ENCODE measurements at regions not wholly inside any gene's neighbourhood (a gene's known extent, or its start where the extent isn't known, plus 50 kb on each side); places are given as distances from the start of the nearest gene placed in this dataset.

DNA sequence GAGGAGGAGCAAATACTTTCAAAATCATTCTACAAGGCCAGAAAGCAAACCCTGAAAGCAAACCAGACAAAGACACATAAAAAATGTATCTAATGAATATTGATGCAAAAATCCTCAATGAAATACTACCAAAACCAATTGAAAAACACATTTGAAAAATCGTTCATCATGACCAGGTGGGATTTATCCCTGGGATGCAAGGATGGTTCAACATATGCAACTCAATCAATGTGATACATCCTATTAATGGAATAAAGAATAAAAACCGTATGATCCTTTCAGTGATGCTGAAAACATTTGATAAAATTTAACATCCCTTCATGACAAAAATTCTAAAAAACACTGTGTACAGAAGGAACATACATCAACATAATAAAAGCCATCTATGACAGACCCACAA is 337.6 kb downstream of the NNT start:
- TF ChIP-seq EZH2phosphoT487 (IDR thresholded peaks at IDR 0.05; ENCODE audit: borderline replicate concordance) (no peak), RAD21 (IDR thresholded peaks at IDR 0.05; ENCODE audit: low read depth) (no peak)
- no TSS peak for BruUV-seq (replicated peaks)
- intact Hi-C loops (cut with micrococcal nuclease): no loop called here

DNA sequence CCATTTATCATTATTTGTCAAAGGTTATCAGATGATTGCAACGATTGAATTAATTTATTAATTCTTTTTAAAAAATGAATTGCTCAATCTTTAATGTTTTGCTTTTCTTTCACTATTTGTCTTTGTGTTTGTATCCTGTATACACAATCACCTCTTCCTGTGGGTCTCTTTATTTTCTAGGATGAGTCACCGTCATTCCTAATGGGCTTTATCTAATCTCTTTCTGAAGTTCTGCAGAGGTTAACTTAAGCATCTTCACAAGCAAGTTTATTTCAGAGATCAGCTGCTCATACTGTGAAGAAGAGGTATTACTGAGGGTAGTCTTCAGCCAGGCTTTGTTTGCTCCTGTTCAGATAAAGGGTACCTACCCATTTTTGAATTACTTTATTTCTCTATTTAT is 323.9 kb downstream of the NNT start:
- intact Hi-C loops (cut with micrococcal nuclease): no loop called here
- no peaks in the 10 kb centered on the region for H4K20me1 ChIP-seq (ENCODE audit: insufficient read depth)
- H3K27ac ChIP-seq (ENCODE audit: low read depth, low read length): no peak overlapping the region
- no peak overlapping the region for H3K4me2 ChIP-seq (ENCODE audit: low read length)
- no peak for DNase-seq (ENCODE audit: low read depth, low spot score)
- H3K4me3 ChIP-seq (replicated peaks in 1 of 2; ENCODE audit: low read depth in 1 of 2, low read length in 2 of 2): no peak overlapping the region
- H3K79me2 ChIP-seq (ENCODE audit: insufficient read depth, low read length): no peaks in the 10 kb centered on the region
- TF ChIP-seq SRF (IDR thresholded peaks at IDR 0.05; ENCODE audit: low read depth) (no peak), CBX3 (IDR thresholded peaks at IDR 0.05; ENCODE audit: low read depth) (no peak), SP1 (IDR thresholded peaks at IDR 0.05; ENCODE audit: low read depth) (no peak), CEBPB (IDR thresholded peaks at IDR 0.05; ENCODE audit: low read depth) (no peak)
- TF ChIP-seq, protein P1, sequence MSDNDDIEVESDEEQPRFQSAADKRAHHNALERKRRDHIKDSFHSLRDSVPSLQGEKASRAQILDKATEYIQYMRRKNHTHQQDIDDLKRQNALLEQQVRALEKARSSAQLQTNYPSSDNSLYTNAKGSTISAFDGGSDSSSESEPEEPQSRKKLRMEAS (IDR thresholded peaks at IDR 0.05): no peak
- H2AFZ ChIP-seq (ENCODE audit: low read depth, low read length, poor library complexity, severe bottlenecking): no peak overlapping the region
- ChIA-PET RAD21 (ENCODE audit: low non-redundant PET in 1 of 2, low total read pairs in 2 of 2, uncharacterized antibody in 2 of 2, unreplicated experiment in 2 of 2) (no interaction called here), CTCF (no interaction called here), POLR2A (no interaction called here)
- H3K36me3 ChIP-seq (ENCODE audit: control insufficient read depth in 1 of 2, insufficient read depth in 2 of 2, low read length in 2 of 2): no peaks in the 10 kb centered on the region
- H3K9ac ChIP-seq (ENCODE audit: low read length): no peak overlapping the region
- no peaks in the 10 kb centered on the region for H3K9me2 ChIP-seq (ENCODE audit: insufficient read depth)
- BruUV-seq (replicated peaks): no TSS peak
- H3K4me1 ChIP-seq (ENCODE audit: control insufficient read depth in 1 of 2, insufficient read depth in 2 of 2, low read length in 2 of 2): no peaks in the 10 kb centered on the region
- H3K9me3 ChIP-seq (ENCODE audit: control insufficient read depth in 1 of 2, insufficient read depth in 1 of 2, low read depth in 1 of 2, low read length in 2 of 2): no peaks in the 10 kb centered on the region
- ATAC-seq: no peak
- no peaks in the 10 kb centered on the region for H3K27me3 ChIP-seq (ENCODE audit: insufficient read depth, low read length)

More for the DNA sequence above, 337.6 kb downstream of the NNT start:
- Histone ChIP-seq H3K9me2 (ENCODE audit: insufficient read depth) (no peaks in the 10 kb centered on the region), H3K9me3 (ENCODE audit: control insufficient read depth in 1 of 2, insufficient read depth in 1 of 2, low read depth in 1 of 2, low read length in 2 of 2) (no peaks in the 10 kb centered on the region), H3K79me2 (ENCODE audit: insufficient read depth, low read length) (no peaks in the 10 kb centered on the region), H3K4me1 (ENCODE audit: control insufficient read depth in 1 of 2, insufficient read depth in 2 of 2, low read length in 2 of 2) (no peaks in the 10 kb centered on the region), H4K20me1 (ENCODE audit: insufficient read depth) (no peaks in the 10 kb centered on the region), H2AFZ (ENCODE audit: low read depth, low read length, poor library complexity, severe bottlenecking) (no peak overlapping the region), H3K36me3 (ENCODE audit: control insufficient read depth in 1 of 2, insufficient read depth in 2 of 2, low read length in 2 of 2) (no peaks in the 10 kb centered on the region), H3K9ac (ENCODE audit: low read length) (no peak overlapping the region), H3K27ac (ENCODE audit: low read depth, low read length) (no peak overlapping the region), H3K4me3 (replicated peaks in 1 of 2; ENCODE audit: low read depth in 1 of 2, low read length in 2 of 2) (no peak overlapping the region), H3K27me3 (ENCODE audit: insufficient read depth, low read length) (no peaks in the 10 kb centered on the region), H3K4me2 (ENCODE audit: low read length) (no peak overlapping the region)
- RAD21 ChIA-PET (ENCODE audit: low non-redundant PET in 1 of 2, low total read pairs in 2 of 2, uncharacterized antibody in 2 of 2, unreplicated experiment in 2 of 2): no interaction called here
- ATAC-seq (no peak), DNase-seq (ENCODE audit: low read depth, low spot score) (no peak)
- CTCF ChIA-PET: no interaction called here
- POLR2A ChIA-PET: no interaction called here
